GM10248 (cell line): ENCODE measurements at regions not wholly inside any gene's neighbourhood (a gene's known extent, or its start where the extent isn't known, plus 50 kb on each side); places are given as distances from the start of the nearest gene placed in this dataset.

ENCODE experiments used
- CTCF ChIA-PET: fragments of 300-600 bp; sonication (Branson Sonifier 250); formaldehyde crosslinking; extraction: SDS; loops from one replicate; lab custom pipeline; 2021; ENCODE audit warnings: antibody characterized with exemption; lab: Yijun Ruan, JAX
- POLR2A ChIA-PET: fragments of 350-650 bp; sonication (Branson Sonifier 250); formaldehyde crosslinking; extraction: SDS; loops from one replicate; lab custom pipeline; 2020; ENCODE audit warnings: antibody characterized with exemption; lab: Yijun Ruan, JAX
- DNase-seq: peaks from one replicate; pipeline ENCODE4 v3.0.0; 2012; ENCODE audit errors: extremely low spot score
- CTCF ChIP-seq: IDR thresholded peaks from 2 replicates; pipeline ENCODE4 v1.5.1; 2012; ENCODE audit warnings: mild to moderate bottlenecking, low read depth; ENCODE audit errors: extremely low read depth, missing control alignments, control extremely low read depth

- TF ChIP-seq CTCF = no peak
- no peak for DNase-seq
- POLR2A ChIA-PET = no interaction called here
- CTCF ChIA-PET = interaction anchor here (1.1 kb wide), 1 partner anchor 32 kb away, joined by 3 read pairs; no protein-coding TSS in a partner anchor
Measured at GRCh38 chr10:52984169-52984568, 211.6 kb upstream of the MBL2 start.

- no peak for TF ChIP-seq CTCF
- ChIA-PET POLR2A (no interaction called here), CTCF (no interaction called here)
- no peak for DNase-seq
Measured at GRCh38 chr10:52979295-52979990, 206.9 kb upstream of the MBL2 start.

- ChIA-PET CTCF (interaction anchor here (1.4 to 1.5 kb wide), 2 partner anchors 15 to 26 kb away, joined by 4 read pairs; no protein-coding TSS in a partner anchor), POLR2A (no interaction called here)
- TF ChIP-seq CTCF = no peak
- no peak for DNase-seq
Measured at GRCh38 chr10:52977581-52977980, 205.0 kb upstream of the MBL2 start.

GRCh38 chr10:52967806-52968795 lies 195.5 kb upstream of the MBL2 start:
- TF ChIP-seq CTCF = no peak
- POLR2A ChIA-PET = no interaction called here
- CTCF ChIA-PET = no interaction called here
- no peak for DNase-seq

- POLR2A ChIA-PET = no interaction called here
- CTCF ChIA-PET = no interaction called here
- DNase-seq = no peak
- no peak for TF ChIP-seq CTCF
Measured at GRCh38 chr10:52966904-52967303, 194.3 kb upstream of the MBL2 start.

- CTCF ChIA-PET = interaction anchor here (2.3 kb wide), 1 partner anchor 14 kb away, joined by 13 read pairs; no protein-coding TSS in a partner anchor
- no peak for TF ChIP-seq CTCF
- peak; percentile 68 for DNase-seq
- POLR2A ChIA-PET = no interaction called here
Measured at GRCh38 chr10:52965938-52966401, 193.4 kb upstream of the MBL2 start.
